Mammary epithelial cell (primary cell): ENCODE measurements at regions not wholly inside any gene's neighbourhood (a gene's known extent, or its start where the extent isn't known, plus 50 kb on each side); places are given as distances from the start of the nearest gene placed in this dataset.
"Not testable (repeated sequence)": the region's sequence is repeated elsewhere in the genome, so short reads cannot be mapped to it uniquely, and the experiment has no call there.

Source experiments
- EZH2 ChIP-seq: IDR thresholded peaks from 2 replicates; pipeline ENCODE4 v1.6.1; 2012; ENCODE audit warnings: low read length, inconsistent platforms, borderline replicate concordance
- TF ChIP-seq, protein P1 (sequence below), 2 donors: IDR thresholded peaks in 1 of 2; conservative IDR thresholded peaks in 1 of 2; 2 replicates each; pipeline ENCODE4 v1.5.1; 2011 to 2012; ENCODE audit warnings: inconsistent platforms in 2 of 2, low read length in 2 of 2, mild to moderate bottlenecking in 2 of 2, control low read depth in 1 of 2, low read depth in 1 of 2; ENCODE audit not compliant: insufficient read depth in 1 of 2; ENCODE audit errors: extremely low read depth in 1 of 2

DNA sequence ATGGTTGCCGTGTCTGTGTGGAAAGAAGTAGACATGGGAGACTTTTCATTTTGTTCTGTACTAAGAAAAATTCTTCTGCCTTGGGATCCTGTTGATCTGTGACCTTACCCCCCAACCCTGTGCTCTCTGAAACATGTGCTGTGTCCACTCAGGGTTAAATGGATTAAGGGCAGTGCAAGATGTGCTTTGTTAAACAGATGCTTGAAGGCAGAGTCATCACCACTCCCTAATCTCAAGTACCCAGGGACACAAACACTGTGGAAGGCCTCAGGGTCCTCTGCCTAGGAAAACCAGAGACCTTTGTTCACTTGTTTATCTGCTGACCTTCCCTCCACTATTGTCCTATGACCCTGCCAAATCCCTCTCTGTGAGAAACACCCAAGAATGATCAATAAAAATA, 60.3 kb upstream of the ME3 start:
- not testable (repeated sequence) for TF ChIP-seq EZH2
- TF ChIP-seq, protein P1, sequence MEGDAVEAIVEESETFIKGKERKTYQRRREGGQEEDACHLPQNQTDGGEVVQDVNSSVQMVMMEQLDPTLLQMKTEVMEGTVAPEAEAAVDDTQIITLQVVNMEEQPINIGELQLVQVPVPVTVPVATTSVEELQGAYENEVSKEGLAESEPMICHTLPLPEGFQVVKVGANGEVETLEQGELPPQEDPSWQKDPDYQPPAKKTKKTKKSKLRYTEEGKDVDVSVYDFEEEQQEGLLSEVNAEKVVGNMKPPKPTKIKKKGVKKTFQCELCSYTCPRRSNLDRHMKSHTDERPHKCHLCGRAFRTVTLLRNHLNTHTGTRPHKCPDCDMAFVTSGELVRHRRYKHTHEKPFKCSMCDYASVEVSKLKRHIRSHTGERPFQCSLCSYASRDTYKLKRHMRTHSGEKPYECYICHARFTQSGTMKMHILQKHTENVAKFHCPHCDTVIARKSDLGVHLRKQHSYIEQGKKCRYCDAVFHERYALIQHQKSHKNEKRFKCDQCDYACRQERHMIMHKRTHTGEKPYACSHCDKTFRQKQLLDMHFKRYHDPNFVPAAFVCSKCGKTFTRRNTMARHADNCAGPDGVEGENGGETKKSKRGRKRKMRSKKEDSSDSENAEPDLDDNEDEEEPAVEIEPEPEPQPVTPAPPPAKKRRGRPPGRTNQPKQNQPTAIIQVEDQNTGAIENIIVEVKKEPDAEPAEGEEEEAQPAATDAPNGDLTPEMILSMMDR (conservative IDR thresholded peaks at IDR 0.05 in 1 of 2, IDR thresholded peaks at IDR 0.05 in 1 of 2; ENCODE audit: extremely low read depth in 1 of 2, insufficient read depth in 1 of 2, low read depth in 1 of 2, low read length in 2 of 2) = not testable (repeated sequence)
